GM10266 (cell line): ENCODE measurements at regions not wholly inside any gene's neighbourhood (a gene's known extent, or its start where the extent isn't known, plus 50 kb on each side); places are given as distances from the start of the nearest gene placed in this dataset.

Experiments used
- DNase-seq: peaks from one replicate; pipeline ENCODE4 v3.0.0; 2012; ENCODE audit errors: extremely low spot score
- TF ChIP-seq, protein P1 (sequence below): IDR thresholded peaks from 2 replicates; pipeline ENCODE4 v1.5.1; 2012; ENCODE audit warnings: mild to moderate bottlenecking, low read depth; ENCODE audit not compliant: control insufficient read depth, insufficient read depth; ENCODE audit errors: missing control alignments

DNA sequence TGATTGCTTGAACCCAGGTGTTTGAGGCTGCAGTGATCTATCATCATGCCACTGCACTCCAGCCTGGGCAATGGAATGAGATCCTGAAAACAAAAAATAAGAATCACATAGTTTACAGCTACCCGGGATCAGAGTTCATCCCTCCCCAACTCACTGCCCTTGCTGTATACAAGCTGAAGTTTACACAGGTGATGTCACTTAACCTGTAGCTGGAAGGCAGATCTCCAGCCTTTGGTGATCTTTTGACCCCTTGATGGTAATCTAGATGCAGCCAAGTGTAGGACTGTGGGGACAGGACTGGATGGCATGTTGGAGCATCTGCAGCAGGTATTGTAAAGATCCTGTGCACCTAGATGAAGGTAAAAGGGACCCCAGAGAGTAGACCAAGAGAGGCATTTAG is 66.7 kb upstream of the SLC14A2 start:
- no peak for DNase-seq
- TF ChIP-seq, protein P1, sequence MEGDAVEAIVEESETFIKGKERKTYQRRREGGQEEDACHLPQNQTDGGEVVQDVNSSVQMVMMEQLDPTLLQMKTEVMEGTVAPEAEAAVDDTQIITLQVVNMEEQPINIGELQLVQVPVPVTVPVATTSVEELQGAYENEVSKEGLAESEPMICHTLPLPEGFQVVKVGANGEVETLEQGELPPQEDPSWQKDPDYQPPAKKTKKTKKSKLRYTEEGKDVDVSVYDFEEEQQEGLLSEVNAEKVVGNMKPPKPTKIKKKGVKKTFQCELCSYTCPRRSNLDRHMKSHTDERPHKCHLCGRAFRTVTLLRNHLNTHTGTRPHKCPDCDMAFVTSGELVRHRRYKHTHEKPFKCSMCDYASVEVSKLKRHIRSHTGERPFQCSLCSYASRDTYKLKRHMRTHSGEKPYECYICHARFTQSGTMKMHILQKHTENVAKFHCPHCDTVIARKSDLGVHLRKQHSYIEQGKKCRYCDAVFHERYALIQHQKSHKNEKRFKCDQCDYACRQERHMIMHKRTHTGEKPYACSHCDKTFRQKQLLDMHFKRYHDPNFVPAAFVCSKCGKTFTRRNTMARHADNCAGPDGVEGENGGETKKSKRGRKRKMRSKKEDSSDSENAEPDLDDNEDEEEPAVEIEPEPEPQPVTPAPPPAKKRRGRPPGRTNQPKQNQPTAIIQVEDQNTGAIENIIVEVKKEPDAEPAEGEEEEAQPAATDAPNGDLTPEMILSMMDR: no peak

DNA sequence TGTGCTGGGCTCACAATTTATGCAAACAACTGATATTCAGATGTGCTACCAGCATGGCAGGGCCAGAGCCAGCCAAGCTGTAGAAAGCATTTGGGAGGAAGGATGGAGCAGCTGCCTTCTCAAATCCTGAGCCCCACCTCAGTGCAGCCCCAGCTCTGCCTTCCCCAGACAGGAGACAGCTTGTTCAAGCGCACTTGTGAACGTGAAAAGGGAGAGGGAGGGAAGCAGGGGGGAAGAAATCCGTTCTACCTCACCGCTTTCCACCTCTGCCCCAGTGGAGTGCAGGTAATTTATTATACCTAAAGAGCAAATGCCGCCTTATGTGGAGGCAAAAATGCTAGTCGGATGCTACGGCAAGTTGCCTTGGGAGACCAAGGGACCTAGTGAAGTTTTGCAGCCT is 66.0 kb upstream of the SLC14A2 start:
- DNase-seq: no peak
- TF ChIP-seq, protein P1: no peak

DNA sequence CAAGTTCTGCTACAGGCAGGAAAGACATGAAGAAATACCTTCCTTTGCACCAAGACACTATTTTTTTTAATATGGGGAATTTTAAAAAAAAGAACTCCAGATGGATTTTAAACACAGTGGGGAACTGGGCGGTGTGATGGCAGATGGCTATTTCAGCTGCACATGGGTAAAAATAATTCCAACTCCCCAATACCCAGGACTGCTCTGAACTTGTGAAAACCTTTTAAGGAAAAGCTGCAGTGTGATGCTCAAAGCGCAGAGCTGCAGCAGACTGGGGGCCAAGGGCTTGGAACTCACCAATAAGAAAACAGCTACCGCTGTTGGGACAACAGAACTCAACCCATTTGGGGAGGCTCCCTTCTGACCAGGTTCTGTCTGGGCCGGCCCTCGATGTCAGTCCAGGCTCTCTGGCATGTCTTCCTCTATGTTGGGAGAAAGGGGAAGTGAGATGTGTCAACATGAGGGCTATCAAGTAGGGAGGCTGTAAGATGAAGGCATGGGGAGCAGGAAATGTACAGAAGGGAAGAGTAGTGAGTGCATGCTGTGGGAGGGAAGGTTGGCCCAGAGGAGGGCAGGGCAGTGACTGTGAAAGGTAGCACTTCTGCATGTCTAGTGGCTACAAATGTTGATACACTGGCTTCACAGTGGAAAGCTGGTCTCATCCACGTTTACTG is 64.0 kb upstream of the SLC14A2 start:
- DNase-seq: no peak
- TF ChIP-seq, protein P1: no peak

DNA sequence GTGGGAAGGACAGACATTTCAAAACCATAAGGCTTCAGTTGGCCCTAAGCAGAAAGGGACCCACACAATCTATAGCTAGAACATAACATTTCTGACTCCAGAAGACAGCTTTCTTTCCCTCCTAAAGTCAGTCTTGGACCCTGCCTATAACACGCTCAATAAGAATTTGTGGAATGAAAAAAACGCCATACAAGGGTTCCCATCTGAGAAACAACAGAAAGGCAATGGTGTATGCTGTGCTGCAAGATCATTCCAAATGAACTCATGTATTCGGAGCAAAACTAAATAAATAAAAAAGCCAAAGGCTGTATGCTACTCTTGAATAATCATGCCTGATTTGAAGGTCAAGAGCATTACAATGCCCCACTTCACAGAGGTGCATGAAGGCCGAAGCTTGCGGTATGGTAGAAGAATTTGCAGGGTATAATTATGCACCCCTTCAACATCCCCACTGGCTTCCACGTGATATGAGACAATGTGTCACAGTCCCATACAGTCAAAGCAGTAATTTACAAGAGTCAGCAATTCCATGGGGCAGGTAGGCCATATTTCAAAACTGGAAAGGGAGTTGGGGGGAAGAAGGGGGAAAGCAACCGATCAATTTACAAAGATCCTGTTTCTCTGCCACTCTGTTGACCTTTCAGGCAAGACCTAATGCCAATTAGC is 61.4 kb upstream of the SLC14A2 start:
- no peak for DNase-seq
- TF ChIP-seq, protein P1: no peak

DNA sequence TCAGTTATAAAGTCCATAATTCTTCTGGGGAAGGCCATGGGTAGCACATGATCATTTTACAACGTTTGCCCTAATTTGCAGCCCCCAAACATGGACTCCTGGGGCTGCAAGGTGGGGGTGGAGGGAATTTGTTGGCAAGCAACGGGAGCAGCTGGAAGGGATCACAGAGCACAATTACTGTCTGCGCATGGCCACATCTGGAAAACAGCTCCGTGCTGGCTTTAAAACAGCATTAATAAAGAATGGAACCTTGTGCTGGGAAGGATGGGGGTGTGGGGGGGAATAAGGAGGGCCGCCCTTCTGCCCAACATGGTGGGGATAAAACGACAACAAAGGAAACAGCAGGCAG is 60.9 kb upstream of the SLC14A2 start:
- no peak for DNase-seq
- TF ChIP-seq, protein P1: no peak

DNA sequence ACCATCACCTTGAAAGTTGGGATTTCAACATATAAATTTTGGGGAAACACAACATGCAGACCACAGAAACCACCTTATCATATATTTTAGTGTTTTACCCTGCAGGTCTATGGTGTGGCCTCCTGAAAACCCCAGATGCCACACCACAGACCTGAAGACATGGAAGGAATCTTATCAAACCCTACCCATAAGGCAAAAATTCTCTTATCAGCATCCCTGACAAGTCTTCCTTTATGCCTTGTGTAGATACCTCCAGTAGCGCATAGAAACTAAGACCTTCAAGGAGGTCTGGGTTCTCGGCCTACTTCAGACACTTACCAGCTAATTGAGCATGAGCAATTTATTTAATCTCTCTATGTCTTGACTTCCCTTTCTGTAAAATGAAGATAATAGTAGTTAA is 59.1 kb upstream of the SLC14A2 start:
- TF ChIP-seq, protein P1: no peak
- DNase-seq: no peak

DNA sequence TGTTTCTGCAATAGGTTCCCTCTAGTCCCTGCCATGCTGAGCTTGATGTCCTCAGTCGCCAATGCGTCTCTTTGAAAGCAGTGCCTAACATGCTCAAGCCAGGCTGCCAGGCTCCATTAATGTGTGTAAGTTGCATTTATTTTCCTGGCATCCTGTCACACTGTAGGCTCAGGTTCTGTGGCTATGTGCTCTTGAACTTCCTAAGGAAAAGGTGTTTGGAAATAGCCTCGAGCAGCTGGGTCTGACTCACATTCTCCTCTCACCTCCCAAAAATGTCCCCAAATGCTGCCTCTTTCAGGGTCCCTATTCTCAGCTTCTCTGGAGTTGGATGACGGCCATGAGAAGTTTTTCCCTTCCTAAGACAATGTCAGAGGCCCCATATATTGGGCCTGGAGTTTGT is 58.0 kb upstream of the SLC14A2 start:
- no peak for DNase-seq
- TF ChIP-seq, protein P1: no peak
